ENCODE measurements at regions not wholly inside any gene's neighbourhood (a gene's known extent, or its start where the extent isn't known, plus 50 kb on each side); places are given as distances from the start of the nearest gene placed in this dataset.

GRCh38 chr1:218069180-218069579 lies 215.9 kb upstream of the RRP15 start:
- Mint-ChIP-seq H3K27me3 (ENCODE audit: low read depth, poor library complexity) (peaks cover 10% of the 10 kb centered on the region), H3K4me3 (no peak overlapping the region), H3K36me3 (ENCODE audit: low read depth) (no peaks in the 10 kb centered on the region), H3K27ac (no peak overlapping the region), H3K4me1 (no peaks in the 10 kb centered on the region), H3K9me3 (no peaks in the 10 kb centered on the region)
- DNase-seq = no peak
- TF ChIP-seq CTCF (IDR thresholded peaks at IDR 0.05) = no peak

- DNase-seq = no peak
- Mint-ChIP-seq H3K27ac (no peak overlapping the region), H3K27me3 (ENCODE audit: low read depth, poor library complexity) (peaks cover 10% of the 10 kb centered on the region), H3K4me3 (no peak overlapping the region), H3K4me1 (no peaks in the 10 kb centered on the region), H3K9me3 (peaks cover 4% of the 10 kb centered on the region), H3K36me3 (ENCODE audit: low read depth) (no peaks in the 10 kb centered on the region)
- TF ChIP-seq CTCF (IDR thresholded peaks at IDR 0.05) = no peak
Measured at GRCh38 chr1:218073062-218073461, 212.0 kb upstream of the RRP15 start.

DNA sequence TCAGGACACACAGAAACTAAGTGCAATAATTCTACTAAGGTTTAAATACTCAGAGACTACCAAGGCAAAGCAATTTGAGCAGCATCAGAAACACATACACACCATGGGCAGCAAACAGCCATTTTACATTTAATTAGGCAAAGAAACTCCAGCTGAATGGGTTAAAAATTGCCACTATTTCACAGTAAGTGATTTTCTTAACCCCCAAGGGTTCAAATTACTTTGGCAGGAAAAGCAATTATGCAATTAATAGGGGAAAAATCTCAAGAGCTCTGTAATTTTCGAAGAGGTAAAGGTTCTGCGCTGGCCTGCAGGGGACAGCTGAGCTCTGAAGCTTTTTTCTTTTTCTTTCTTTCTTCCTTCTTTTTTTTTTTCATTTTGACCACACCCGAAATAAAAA lies 206.2 kb upstream of the RRP15 start:
- peaks cover 4% of the 10 kb centered on the region for H3K27me3 Mint-ChIP-seq (ENCODE audit: low read depth, poor library complexity)
- no peaks in the 10 kb centered on the region for H3K36me3 Mint-ChIP-seq (ENCODE audit: low read depth)
- peaks cover 8% of the 10 kb centered on the region for H3K9me3 Mint-ChIP-seq
- peaks cover 8% of the 10 kb centered on the region for H3K4me1 Mint-ChIP-seq
- no peak overlapping the region for H3K4me3 Mint-ChIP-seq
- H3K27ac Mint-ChIP-seq = no peak overlapping the region
- DNase-seq = no peak
- no peak for TF ChIP-seq CTCF (IDR thresholded peaks at IDR 0.05)

- TF ChIP-seq CTCF (IDR thresholded peaks at IDR 0.05) = no peak
- H3K4me3 Mint-ChIP-seq = no peak overlapping the region
- no peaks in the 10 kb centered on the region for H3K36me3 Mint-ChIP-seq (ENCODE audit: low read depth)
- H3K27me3 Mint-ChIP-seq (ENCODE audit: low read depth, poor library complexity) = peaks cover 7% of the 10 kb centered on the region
- H3K9me3 Mint-ChIP-seq = peaks cover 8% of the 10 kb centered on the region
- no peak for DNase-seq
- no peak overlapping the region for H3K27ac Mint-ChIP-seq
- H3K4me1 Mint-ChIP-seq = peaks cover 8% of the 10 kb centered on the region
Measured at GRCh38 chr1:218079347-218079746, 205.7 kb upstream of the RRP15 start.

- TF ChIP-seq CTCF (IDR thresholded peaks at IDR 0.05) = no peak
- Mint-ChIP-seq H3K27me3 (ENCODE audit: low read depth, poor library complexity) (peaks cover 7% of the 10 kb centered on the region), H3K4me1 (peaks cover 8% of the 10 kb centered on the region), H3K36me3 (ENCODE audit: low read depth) (no peaks in the 10 kb centered on the region), H3K4me3 (no peak overlapping the region), H3K27ac (no peak overlapping the region), H3K9me3 (peaks cover 8% of the 10 kb centered on the region)
- no peak for DNase-seq
Measured at GRCh38 chr1:218079820-218080219, 205.3 kb upstream of the RRP15 start.

GRCh38 chr1:218080863-218081262 lies 204.2 kb upstream of the RRP15 start:
- H3K4me3 Mint-ChIP-seq = no peak overlapping the region
- H3K27ac Mint-ChIP-seq = no peak overlapping the region
- peaks cover 5% of the 10 kb centered on the region for H3K9me3 Mint-ChIP-seq
- H3K27me3 Mint-ChIP-seq (ENCODE audit: low read depth, poor library complexity) = peaks cover 7% of the 10 kb centered on the region
- H3K36me3 Mint-ChIP-seq (ENCODE audit: low read depth) = no peaks in the 10 kb centered on the region
- TF ChIP-seq CTCF (IDR thresholded peaks at IDR 0.05) = no peak
- DNase-seq = no peak
- peaks cover 8% of the 10 kb centered on the region for H3K4me1 Mint-ChIP-seq

All from nephron progenitor cell (in vitro differentiated cells).